Thoracic aorta (tissue), 2 donors: ENCODE measurements at regions not wholly inside any gene's neighbourhood (a gene's known extent, or its start where the extent isn't known, plus 50 kb on each side); places are given as distances from the start of the nearest gene placed in this dataset.
A peak's percentile ranks its signal among the peaks of the same experiment; 100 is the strongest.

Source experiments
- ATAC-seq: fragments of 150-250 bp; one replicate; pipeline ENCODE4 v1.8.0; 2017; ENCODE audit warnings: low read depth; ENCODE audit not compliant: insufficient number of reproducible peaks, low FRiP score
- DNase-seq: peaks from one replicate; pipeline ENCODE4 v3.0.0-alpha.2; 2020; ENCODE audit warnings: low spot score
- H3K27ac ChIP-seq, 2 donors: fragments of 200-600 bp; sonication (generic); 1 replicate in 1 of 2; 2 replicates in 1 of 2; pipeline ENCODE4 v1.5.1; 2016; ENCODE audit warnings: mild to moderate bottlenecking in 2 of 2, moderate library complexity in 2 of 2
- H3K27me3 ChIP-seq: fragments of 200-600 bp; sonication (generic); replicated peaks from 2 replicates; pipeline ENCODE4 v1.6.0; 2016; ENCODE audit warnings: mild to moderate bottlenecking; ENCODE audit not compliant: insufficient read depth
- H3K36me3 ChIP-seq: fragments of 200-600 bp; sonication (generic); one replicate; pipeline ENCODE4 v1.5.1; 2016
- H3K4me1 ChIP-seq, 2 donors: fragments of 200-600 bp; sonication (generic); 1 replicate in 1 of 2; 2 replicates in 1 of 2; pipeline versions ENCODE4 v1.5.1 to v1.6.0; 2016; ENCODE audit warnings: low read depth in 2 of 2, mild to moderate bottlenecking in 1 of 2; ENCODE audit not compliant: control insufficient read depth in 1 of 2
- H3K4me3 ChIP-seq: fragments of 200-600 bp; sonication (generic); 2 replicates; pipeline ENCODE4 v1.5.1; 2016; ENCODE audit warnings: mild to moderate bottlenecking
- H3K9me3 ChIP-seq: fragments of 200-600 bp; sonication (generic); 2 replicates; pipeline ENCODE4 v1.5.1; 2016
- TF ChIP-seq, protein P1 (sequence below): fragments of 200-600 bp; sonication (generic); IDR thresholded peaks from one replicate; pipeline ENCODE4 v1.5.1; 2019; ENCODE audit warnings: antibody characterized with exemption

DNA sequence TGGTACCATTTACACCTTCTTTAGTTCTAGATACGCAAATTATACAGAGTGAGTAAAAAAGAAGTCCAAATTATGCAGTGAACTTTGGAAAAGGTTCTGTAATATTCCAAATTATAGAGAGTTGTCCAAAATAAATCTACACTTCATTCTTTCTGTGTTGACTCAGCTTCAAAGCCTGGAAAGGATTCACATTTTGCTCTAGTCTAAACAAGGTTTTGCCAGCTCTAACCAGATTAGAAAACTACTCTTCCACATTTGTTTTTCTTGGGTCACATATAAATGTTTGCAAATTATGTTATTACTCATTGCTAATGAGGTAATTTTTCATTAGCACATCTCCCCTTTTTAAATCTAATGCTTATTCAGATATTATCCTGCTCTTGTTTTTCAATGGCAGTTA is 1562.4 kb upstream of the SEL1L start:
- Histone ChIP-seq H3K36me3 (no peaks in the 10 kb centered on the region), H3K9me3 (no peaks in the 10 kb centered on the region), H3K4me1 (peaks cover 9 to 12% of the 10 kb centered on the region in 2 donors), H3K27ac (no peak overlapping the region), H3K27me3 (no peaks in the 10 kb centered on the region), H3K4me3 (peak overlapping the region; percentile 17)
- TF ChIP-seq, protein P1, sequence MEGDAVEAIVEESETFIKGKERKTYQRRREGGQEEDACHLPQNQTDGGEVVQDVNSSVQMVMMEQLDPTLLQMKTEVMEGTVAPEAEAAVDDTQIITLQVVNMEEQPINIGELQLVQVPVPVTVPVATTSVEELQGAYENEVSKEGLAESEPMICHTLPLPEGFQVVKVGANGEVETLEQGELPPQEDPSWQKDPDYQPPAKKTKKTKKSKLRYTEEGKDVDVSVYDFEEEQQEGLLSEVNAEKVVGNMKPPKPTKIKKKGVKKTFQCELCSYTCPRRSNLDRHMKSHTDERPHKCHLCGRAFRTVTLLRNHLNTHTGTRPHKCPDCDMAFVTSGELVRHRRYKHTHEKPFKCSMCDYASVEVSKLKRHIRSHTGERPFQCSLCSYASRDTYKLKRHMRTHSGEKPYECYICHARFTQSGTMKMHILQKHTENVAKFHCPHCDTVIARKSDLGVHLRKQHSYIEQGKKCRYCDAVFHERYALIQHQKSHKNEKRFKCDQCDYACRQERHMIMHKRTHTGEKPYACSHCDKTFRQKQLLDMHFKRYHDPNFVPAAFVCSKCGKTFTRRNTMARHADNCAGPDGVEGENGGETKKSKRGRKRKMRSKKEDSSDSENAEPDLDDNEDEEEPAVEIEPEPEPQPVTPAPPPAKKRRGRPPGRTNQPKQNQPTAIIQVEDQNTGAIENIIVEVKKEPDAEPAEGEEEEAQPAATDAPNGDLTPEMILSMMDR, result no peak
- ATAC-seq (peak; percentile 88), DNase-seq (no peak)

DNA sequence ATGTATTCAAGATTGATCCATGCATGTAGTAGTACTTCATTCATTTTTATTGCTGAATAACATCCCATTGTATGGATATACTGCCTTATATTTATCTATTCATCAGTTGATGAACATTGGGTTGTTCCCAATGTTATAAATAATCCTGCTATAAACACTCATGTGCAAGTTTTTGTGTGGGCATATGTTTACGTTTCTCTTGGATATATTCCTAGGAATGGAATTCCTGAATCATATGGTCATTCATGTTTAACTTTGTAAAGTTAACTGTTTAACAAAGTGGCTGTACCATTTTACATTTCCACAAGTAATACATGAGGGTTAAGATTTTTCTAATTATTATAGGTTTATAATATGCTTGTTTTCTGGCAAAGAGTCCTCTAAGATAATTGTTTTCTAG is 1568.2 kb upstream of the SEL1L start:
- H3K4me3 ChIP-seq, result no peak overlapping the region
- no peak overlapping the region for H3K27ac ChIP-seq
- no peak for DNase-seq
- TF ChIP-seq, protein P1, result no peak
- H3K9me3 ChIP-seq, result no peaks in the 10 kb centered on the region
- H3K36me3 ChIP-seq, result no peaks in the 10 kb centered on the region
- ATAC-seq, result no peak
- no peaks in the 10 kb centered on the region for H3K4me1 ChIP-seq
- H3K27me3 ChIP-seq, result no peaks in the 10 kb centered on the region

DNA sequence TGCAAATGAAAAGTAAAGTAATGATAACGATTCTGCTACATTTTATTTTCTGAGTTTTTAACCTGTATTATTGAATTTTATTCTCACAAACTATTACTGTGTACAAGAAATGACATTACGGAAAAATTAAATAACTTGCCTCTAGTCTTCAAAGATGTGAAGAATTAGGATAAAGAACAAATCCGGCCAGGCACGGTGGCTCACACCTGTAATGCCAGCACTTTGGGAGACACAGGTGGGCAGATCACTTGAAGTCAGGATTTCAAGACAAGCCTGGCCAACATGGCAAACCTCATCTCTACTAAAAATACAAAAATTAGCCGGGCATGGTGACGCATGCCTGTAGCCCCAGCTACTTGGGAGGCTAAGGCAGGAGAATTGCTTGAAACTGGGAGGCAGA is 1584.4 kb upstream of the SEL1L start:
- ATAC-seq (no peak), DNase-seq (no peak)
- TF ChIP-seq, protein P1, result no peak
- H3K9me3 ChIP-seq, result no peaks in the 10 kb centered on the region
- H3K27ac ChIP-seq, result no peak overlapping the region
- no peaks in the 10 kb centered on the region for H3K27me3 ChIP-seq
- no peak overlapping the region for H3K4me3 ChIP-seq
- no peaks in the 10 kb centered on the region for H3K36me3 ChIP-seq
- H3K4me1 ChIP-seq, result no peaks in the 10 kb centered on the region

DNA sequence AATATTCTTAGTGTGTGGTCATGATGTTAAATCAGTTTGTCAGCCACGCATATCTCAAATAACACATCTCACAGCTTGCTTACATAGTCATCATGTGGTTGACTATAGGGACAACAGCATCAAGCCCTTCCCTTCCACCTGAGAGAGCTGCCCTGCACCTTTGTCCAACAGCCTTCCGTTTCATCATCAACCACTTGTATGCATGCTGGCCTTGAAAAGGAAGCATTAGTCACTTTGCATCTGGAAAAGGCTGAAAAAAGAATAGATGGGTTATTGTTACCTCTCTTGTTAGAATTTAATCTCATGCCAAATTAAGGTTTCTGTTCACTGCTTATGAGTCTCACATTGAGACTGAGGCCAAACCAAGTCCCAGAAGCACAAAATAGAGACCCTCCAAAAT is 1586.5 kb upstream of the SEL1L start:
- H3K27ac ChIP-seq, result no peak overlapping the region
- no peaks in the 10 kb centered on the region for H3K36me3 ChIP-seq
- no peaks in the 10 kb centered on the region for H3K4me1 ChIP-seq
- H3K4me3 ChIP-seq, result no peak overlapping the region
- TF ChIP-seq, protein P1, result no peak
- H3K9me3 ChIP-seq, result no peaks in the 10 kb centered on the region
- H3K27me3 ChIP-seq, result no peaks in the 10 kb centered on the region
- no peak for ATAC-seq
- DNase-seq, result no peak

DNA sequence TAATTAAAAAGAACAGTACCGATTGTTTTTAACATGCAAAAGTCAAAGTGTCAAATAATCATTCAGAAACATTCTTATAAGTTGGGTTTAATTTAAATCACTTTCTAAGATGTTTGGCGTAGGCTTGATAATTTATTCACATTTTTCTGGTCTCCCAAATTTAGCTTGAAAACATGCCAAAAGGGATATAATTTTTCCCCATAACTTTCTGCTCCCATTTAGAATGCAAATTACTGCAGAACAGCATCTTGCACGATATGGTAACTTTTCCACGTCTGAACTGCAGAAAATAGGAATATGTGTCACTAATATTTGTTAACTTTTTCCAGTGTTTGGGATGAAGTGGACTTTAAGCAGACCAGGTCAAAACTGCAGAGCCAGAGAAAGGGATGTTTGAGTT is 1592.4 kb upstream of the SEL1L start:
- no peaks in the 10 kb centered on the region for H3K9me3 ChIP-seq
- H3K27me3 ChIP-seq, result no peaks in the 10 kb centered on the region
- TF ChIP-seq, protein P1, result no peak
- H3K36me3 ChIP-seq, result no peaks in the 10 kb centered on the region
- no peak overlapping the region for H3K4me3 ChIP-seq
- no peak overlapping the region for H3K27ac ChIP-seq
- DNase-seq, result no peak
- no peaks in the 10 kb centered on the region for H3K4me1 ChIP-seq
- no peak for ATAC-seq
